SU-DHL-6 (cell line): ENCODE measurements at regions not wholly inside any gene's neighbourhood (a gene's known extent, or its start where the extent isn't known, plus 50 kb on each side); places are given as distances from the start of the nearest gene placed in this dataset.

Experiments used
- H2AFZ ChIP-seq: fragments of 200-600 bp; sonication (generic); 2 replicates; pipeline ENCODE4 v1.6.1; 2014; ENCODE audit warnings: low read depth, mild to moderate bottlenecking, moderate library complexity, mixed read lengths, antibody characterized with exemption, low read length; ENCODE audit not compliant: severe bottlenecking
- H3F3A ChIP-seq: fragments of 200-600 bp; shearing (Covaris generic); 2 replicates; pipeline ENCODE4 v1.6.0; 2016; ENCODE audit warnings: antibody characterized with exemption, mild to moderate bottlenecking; ENCODE audit not compliant: insufficient read depth
- H3K27ac ChIP-seq: fragments of 200-600 bp; sonication (generic); 2 replicates; pipeline ENCODE4 v1.5.1; 2016; ENCODE audit warnings: low read depth, mild to moderate bottlenecking, low read length, moderate library complexity, mixed read lengths
- H3K27me3 ChIP-seq: fragments of 200-600 bp; sonication (generic), shearing (Covaris generic); 2 replicates; pipeline ENCODE4 v1.6.0; 2014; ENCODE audit warnings: mild to moderate bottlenecking, low read length
- H3K36me3 ChIP-seq: fragments of 200-600 bp; sonication (generic); 2 replicates; pipeline ENCODE4 v1.6.1; 2014; ENCODE audit warnings: mild to moderate bottlenecking, low read length, mixed read lengths
- H3K4me2 ChIP-seq: fragments of 300-600, 200-600 bp; shearing (Covaris generic), sonication (generic); 2 replicates; pipeline ENCODE4 v1.6.0; 2014; ENCODE audit warnings: low read length, low read depth, mild to moderate bottlenecking; ENCODE audit not compliant: poor library complexity, severe bottlenecking
- H3K4me3 ChIP-seq: fragments of 200-600 bp; sonication (generic); 2 replicates; pipeline ENCODE4 v1.5.1; 2014; ENCODE audit warnings: antibody characterized with exemption, low read length, mild to moderate bottlenecking, mixed read lengths; ENCODE audit not compliant: insufficient read depth, poor library complexity, severe bottlenecking
- H3K79me2 ChIP-seq: fragments of 200-600 bp; sonication (generic); 2 replicates; pipeline ENCODE4 v1.6.1; 2014; ENCODE audit warnings: mild to moderate bottlenecking, low read length, moderate library complexity; ENCODE audit not compliant: insufficient read depth
- H3K9ac ChIP-seq: fragments of 200-600 bp; sonication (generic); 2 replicates; pipeline ENCODE4 v1.7.0; 2014; ENCODE audit warnings: mild to moderate bottlenecking, low read length
- H3K9me2 ChIP-seq: fragments of 200-600 bp; sonication (generic); replicated peaks from 2 replicates; pipeline ENCODE4 v1.6.1; 2014; ENCODE audit warnings: low read length; ENCODE audit not compliant: insufficient read depth
- H3K9me3 ChIP-seq: fragments of 200-600 bp; sonication (generic); 2 replicates; pipeline ENCODE4 v1.6.1; 2014; ENCODE audit warnings: low read length, mixed read lengths; ENCODE audit not compliant: insufficient read depth
- H4K20me1 ChIP-seq: fragments of 200-600 bp; sonication (generic); 2 replicates; pipeline ENCODE4 v1.6.1; 2014; ENCODE audit warnings: low read depth, mild to moderate bottlenecking, antibody characterized with exemption, low read length, moderate library complexity, mixed read lengths
- EZH2phosphoT487 ChIP-seq: fragments of 200-600 bp; sonication (generic), shearing (Covaris generic); conservative IDR thresholded peaks from 2 replicates; pipeline ENCODE4 v1.6.1; 2018; ENCODE audit warnings: mild to moderate bottlenecking, antibody characterized with exemption, low read length, moderate library complexity, mixed read lengths
- TF ChIP-seq, protein P1 (sequence below): fragments of 200-600 bp; sonication (generic); IDR thresholded peaks from one replicate; pipeline ENCODE4 v1.5.1; 2017; ENCODE audit warnings: antibody characterized with exemption, mild to moderate bottlenecking, low read length, moderate library complexity; ENCODE audit not compliant: insufficient read depth, poor library complexity, severe bottlenecking

DNA sequence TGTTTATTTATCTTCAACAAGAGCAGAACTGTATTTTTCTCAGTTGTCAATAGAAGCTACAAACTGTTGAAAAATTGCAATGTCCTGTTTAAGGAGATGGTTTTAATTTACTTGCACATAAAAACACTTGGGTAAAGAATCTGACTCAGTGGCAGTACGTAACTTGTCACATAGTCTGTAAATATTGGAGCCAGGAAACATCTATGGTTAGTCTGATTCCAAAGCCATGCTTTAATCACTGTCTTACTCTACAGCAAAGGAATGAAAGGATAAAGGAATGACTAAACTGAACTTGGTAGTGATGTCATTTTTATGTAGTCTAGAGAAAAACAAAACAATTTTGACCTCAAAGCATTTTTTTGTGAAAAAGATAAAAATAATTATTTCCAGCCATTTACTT, 537.2 kb downstream of the STIM2 start:
- H3K9ac ChIP-seq = no peak overlapping the region
- no peaks in the 10 kb centered on the region for H3K9me2 ChIP-seq
- no peaks in the 10 kb centered on the region for H3K79me2 ChIP-seq
- no peak overlapping the region for H2AFZ ChIP-seq
- H3F3A ChIP-seq = no peaks in the 10 kb centered on the region
- no peaks in the 10 kb centered on the region for H3K27me3 ChIP-seq
- no peaks in the 10 kb centered on the region for H3K9me3 ChIP-seq
- no peak overlapping the region for H3K27ac ChIP-seq
- no peak overlapping the region for H3K4me2 ChIP-seq
- TF ChIP-seq, protein P1, sequence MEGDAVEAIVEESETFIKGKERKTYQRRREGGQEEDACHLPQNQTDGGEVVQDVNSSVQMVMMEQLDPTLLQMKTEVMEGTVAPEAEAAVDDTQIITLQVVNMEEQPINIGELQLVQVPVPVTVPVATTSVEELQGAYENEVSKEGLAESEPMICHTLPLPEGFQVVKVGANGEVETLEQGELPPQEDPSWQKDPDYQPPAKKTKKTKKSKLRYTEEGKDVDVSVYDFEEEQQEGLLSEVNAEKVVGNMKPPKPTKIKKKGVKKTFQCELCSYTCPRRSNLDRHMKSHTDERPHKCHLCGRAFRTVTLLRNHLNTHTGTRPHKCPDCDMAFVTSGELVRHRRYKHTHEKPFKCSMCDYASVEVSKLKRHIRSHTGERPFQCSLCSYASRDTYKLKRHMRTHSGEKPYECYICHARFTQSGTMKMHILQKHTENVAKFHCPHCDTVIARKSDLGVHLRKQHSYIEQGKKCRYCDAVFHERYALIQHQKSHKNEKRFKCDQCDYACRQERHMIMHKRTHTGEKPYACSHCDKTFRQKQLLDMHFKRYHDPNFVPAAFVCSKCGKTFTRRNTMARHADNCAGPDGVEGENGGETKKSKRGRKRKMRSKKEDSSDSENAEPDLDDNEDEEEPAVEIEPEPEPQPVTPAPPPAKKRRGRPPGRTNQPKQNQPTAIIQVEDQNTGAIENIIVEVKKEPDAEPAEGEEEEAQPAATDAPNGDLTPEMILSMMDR = no peak
- TF ChIP-seq EZH2phosphoT487 = no peak
- no peaks in the 10 kb centered on the region for H4K20me1 ChIP-seq
- H3K4me3 ChIP-seq = no peak overlapping the region
- H3K36me3 ChIP-seq = no peaks in the 10 kb centered on the region

DNA sequence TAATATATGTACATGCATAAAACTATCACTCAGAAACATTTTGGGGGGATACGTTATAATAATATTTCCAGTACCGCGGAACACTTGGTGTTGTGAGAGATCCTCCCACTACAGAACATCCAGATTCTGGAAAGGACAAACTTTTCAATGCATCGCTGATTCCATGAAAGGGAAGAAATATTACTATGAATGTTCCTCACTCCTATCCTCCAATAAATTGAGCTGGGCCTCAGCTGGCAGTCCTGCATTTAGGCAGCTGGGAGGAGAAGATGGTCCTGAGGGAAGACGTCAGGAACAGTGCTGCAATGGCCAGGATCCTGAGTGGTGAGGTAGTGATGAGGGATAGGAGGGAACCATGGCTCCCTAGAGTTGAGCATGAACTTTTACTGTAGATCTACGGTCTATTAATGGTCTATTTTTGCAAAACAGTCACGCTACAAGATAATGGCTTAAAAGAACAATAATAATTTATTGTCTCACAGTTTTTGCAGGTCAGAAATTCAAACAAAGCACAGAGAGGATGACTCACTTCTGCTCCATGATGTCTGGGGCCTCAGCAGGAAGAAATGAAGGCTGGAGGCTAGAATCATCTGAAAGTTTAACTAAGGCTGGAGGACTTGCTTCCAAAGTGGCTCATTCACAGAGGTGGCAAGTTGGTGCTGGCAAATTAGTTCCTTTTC, 538.1 kb downstream of the STIM2 start:
- H3K36me3 ChIP-seq = no peaks in the 10 kb centered on the region
- no peak overlapping the region for H3K4me3 ChIP-seq
- H3F3A ChIP-seq = no peaks in the 10 kb centered on the region
- no peak overlapping the region for H3K4me2 ChIP-seq
- H3K27ac ChIP-seq = no peak overlapping the region
- H4K20me1 ChIP-seq = no peaks in the 10 kb centered on the region
- H3K27me3 ChIP-seq = no peaks in the 10 kb centered on the region
- H3K9me2 ChIP-seq = no peaks in the 10 kb centered on the region
- no peaks in the 10 kb centered on the region for H3K79me2 ChIP-seq
- no peak overlapping the region for H2AFZ ChIP-seq
- no peaks in the 10 kb centered on the region for H3K9me3 ChIP-seq
- H3K9ac ChIP-seq = no peak overlapping the region
- TF ChIP-seq, protein P1 = no peak
- no peak for TF ChIP-seq EZH2phosphoT487

DNA sequence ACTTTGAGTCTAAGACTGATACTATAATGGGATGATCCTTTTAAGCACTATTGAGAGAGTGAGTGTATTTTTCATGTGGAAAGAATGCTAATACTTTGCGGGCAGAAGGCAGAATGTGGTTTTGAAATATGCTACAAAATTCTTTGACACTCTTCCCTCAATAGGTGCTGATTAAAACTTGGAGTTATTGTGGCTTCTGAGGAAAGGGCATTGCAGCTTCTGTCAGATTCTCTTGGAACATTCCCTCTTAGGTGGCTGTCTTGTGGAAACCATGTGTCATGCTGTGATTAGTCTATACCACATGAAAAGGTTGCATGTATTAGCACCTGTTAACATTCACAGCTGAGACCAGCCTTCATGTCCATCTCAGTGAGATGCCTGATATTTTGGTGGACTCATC, 547.0 kb downstream of the STIM2 start:
- Histone ChIP-seq H3K79me2 (no peaks in the 10 kb centered on the region), H3K4me3 (no peak overlapping the region), H3F3A (no peaks in the 10 kb centered on the region), H2AFZ (no peak overlapping the region), H3K27me3 (no peaks in the 10 kb centered on the region), H3K4me2 (no peak overlapping the region), H3K9me2 (no peaks in the 10 kb centered on the region), H3K9me3 (no peaks in the 10 kb centered on the region), H4K20me1 (no peaks in the 10 kb centered on the region), H3K9ac (no peak overlapping the region), H3K27ac (no peak overlapping the region), H3K36me3 (no peaks in the 10 kb centered on the region)
- TF ChIP-seq, protein P1 = no peak
- TF ChIP-seq EZH2phosphoT487 = no peak
